GM23248 (cell line): ENCODE measurements at regions not wholly inside any gene's neighbourhood (a gene's known extent, or its start where the extent isn't known, plus 50 kb on each side); places are given as distances from the start of the nearest gene placed in this dataset.

Experiments used
- DNase-seq: peaks from one replicate; pipeline ENCODE4 v3.0.0-alpha.2; 2015
- H2AFZ ChIP-seq: fragments of 200-600 bp; sonication (generic); 2 replicates; pipeline ENCODE4 v1.6.1; 2016; ENCODE audit warnings: antibody characterized with exemption
- H3F3A ChIP-seq: fragments of 200-600 bp; sonication (generic); 2 replicates; pipeline ENCODE4 v1.6.1; 2016; ENCODE audit warnings: mild to moderate bottlenecking, antibody characterized with exemption, mixed run types; ENCODE audit not compliant: insufficient read depth
- H3K27ac ChIP-seq: fragments of 200-600 bp; sonication (generic); 2 replicates; pipeline ENCODE4 v1.5.1; 2016; ENCODE audit warnings: mild to moderate bottlenecking
- H3K27me3 ChIP-seq: fragments of 200-600 bp; sonication (generic); replicated peaks from 2 replicates; pipeline ENCODE4 v1.6.1; 2016; ENCODE audit warnings: mild to moderate bottlenecking; ENCODE audit not compliant: insufficient read depth
- H3K36me3 ChIP-seq: fragments of 200-600 bp; sonication (generic); 2 replicates; pipeline ENCODE4 v1.6.1; 2016; ENCODE audit warnings: low read depth, mild to moderate bottlenecking
- H3K4me1 ChIP-seq: fragments of 200-600 bp; sonication (generic); 2 replicates; pipeline ENCODE4 v1.6.1; 2016; ENCODE audit warnings: mild to moderate bottlenecking; ENCODE audit not compliant: insufficient read depth
- H3K4me2 ChIP-seq: fragments of 200-600 bp; sonication (generic); one replicate; pipeline ENCODE4 v1.6.1; 2016; ENCODE audit warnings: mild to moderate bottlenecking; ENCODE audit not compliant: unreplicated experiment
- H3K4me3 ChIP-seq: fragments of 200-600 bp; sonication (generic); 2 replicates; pipeline ENCODE4 v1.5.1; 2016; ENCODE audit warnings: mild to moderate bottlenecking
- H3K79me2 ChIP-seq: fragments of 200-600 bp; sonication (generic); 2 replicates; pipeline ENCODE4 v1.6.1; 2016; ENCODE audit warnings: mild to moderate bottlenecking; ENCODE audit not compliant: insufficient read depth
- H3K9ac ChIP-seq: fragments of 200-600 bp; sonication (generic); 2 replicates; pipeline ENCODE4 v1.6.1; 2016; ENCODE audit warnings: mild to moderate bottlenecking
- H3K9me2 ChIP-seq: fragments of 200-600 bp; sonication (generic); 2 replicates; pipeline ENCODE4 v1.6.1; 2016; ENCODE audit warnings: mixed run types, mild to moderate bottlenecking, moderate library complexity; ENCODE audit not compliant: insufficient read depth
- H3K9me3 ChIP-seq: fragments of 200-600 bp; sonication (generic); one replicate; pipeline ENCODE4 v1.6.1; 2017; ENCODE audit warnings: low read depth
- H4K20me1 ChIP-seq: fragments of 200-600 bp; sonication (generic); 2 replicates; pipeline ENCODE4 v1.6.0; 2016; ENCODE audit not compliant: insufficient read depth
- EZH2 ChIP-seq: fragments of 200-600 bp; sonication (generic); IDR thresholded peaks from 2 replicates; pipeline ENCODE4 v1.6.1; 2018; ENCODE audit warnings: antibody characterized with exemption, mild to moderate bottlenecking; ENCODE audit not compliant: insufficient read depth, poor library complexity, severe bottlenecking
- EZH2phosphoT487 ChIP-seq: fragments of 200-600 bp; sonication (generic); IDR thresholded peaks from 2 replicates; pipeline ENCODE4 v1.6.1; 2018; ENCODE audit warnings: antibody characterized with exemption, moderate library complexity, mild to moderate bottlenecking, low read depth; ENCODE audit not compliant: insufficient read depth
- WGBS, 2 experiments: methylation state at CpG; one replicate each; pipeline ENCODE4 v1.1.6; 2015 to 2017; ENCODE audit warnings: low lambda C conversion rate in 2 of 2, low coverage in 1 of 2; ENCODE audit errors: missing lambda C conversion rate in 2 of 2; 5-methylcytosine and 5-hydroxymethylcytosine counted together
- in situ Hi-C: fragments of 300-500 bp; cut with MboI; formaldehyde crosslinking; loops from 2 replicates; pipeline ENCODE4 v1.15.0; 2020

GRCh38 chr11:129530154-129530895 lies 154.7 kb downstream of the BARX2 start:
- H4K20me1 ChIP-seq = no peaks in the 10 kb centered on the region
- no peaks in the 10 kb centered on the region for H3K79me2 ChIP-seq
- no peak for DNase-seq
- no peaks in the 10 kb centered on the region for H3K9me3 ChIP-seq
- no peaks in the 10 kb centered on the region for H3K36me3 ChIP-seq
- WGBS, 2 experiments = 10 to 16% methylated on average over 7 of the region's 7 CpGs
- TF ChIP-seq EZH2phosphoT487 (no peak), EZH2 (no peak)
- no peak overlapping the region for H2AFZ ChIP-seq
- H3K4me2 ChIP-seq = no peak overlapping the region
- in situ Hi-C loops = no loop called here
- H3K4me3 ChIP-seq = no peak overlapping the region
- H3K27me3 ChIP-seq = no peaks in the 10 kb centered on the region
- H3K9ac ChIP-seq = no peak overlapping the region
- H3F3A ChIP-seq = no peaks in the 10 kb centered on the region
- H3K9me2 ChIP-seq = no peaks in the 10 kb centered on the region
- no peaks in the 10 kb centered on the region for H3K4me1 ChIP-seq
- H3K27ac ChIP-seq = no peak overlapping the region

GRCh38 chr11:129533395-129533794 lies 157.7 kb downstream of the BARX2 start:
- TF ChIP-seq EZH2 (no peak), EZH2phosphoT487 (no peak)

DNA sequence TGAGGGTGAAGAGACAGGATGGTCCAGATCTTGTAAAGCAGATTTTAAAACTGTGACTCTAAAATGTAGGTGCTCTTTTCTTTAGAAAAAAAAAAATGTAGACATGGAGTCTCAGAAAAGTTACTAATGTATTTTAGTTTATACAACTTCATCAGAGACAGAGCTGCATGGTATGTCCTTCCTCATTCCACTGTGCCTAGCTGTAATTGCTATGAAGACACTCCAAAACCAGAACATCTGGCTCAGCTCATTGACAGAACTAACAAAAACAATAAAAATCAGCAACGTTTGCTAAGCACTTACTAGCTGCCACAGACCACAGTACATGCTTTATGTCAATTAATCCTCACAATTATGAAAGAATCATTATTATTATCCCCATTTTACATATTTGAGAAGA lies 160.7 kb downstream of the BARX2 start:
- H4K20me1 ChIP-seq = no peaks in the 10 kb centered on the region
- no peaks in the 10 kb centered on the region for H3K9me3 ChIP-seq
- WGBS, 2 experiments = 0 to 10% methylated on average over 1 of the region's 1 CpG
- no peaks in the 10 kb centered on the region for H3F3A ChIP-seq
- no peak overlapping the region for H3K9ac ChIP-seq
- H3K4me2 ChIP-seq = no peak overlapping the region
- H3K27me3 ChIP-seq = no peaks in the 10 kb centered on the region
- TF ChIP-seq EZH2phosphoT487 = no peak
- TF ChIP-seq EZH2 = no peak
- no peaks in the 10 kb centered on the region for H3K4me1 ChIP-seq
- no peak for DNase-seq
- H2AFZ ChIP-seq = no peak overlapping the region
- no peak overlapping the region for H3K4me3 ChIP-seq
- H3K36me3 ChIP-seq = no peaks in the 10 kb centered on the region
- H3K27ac ChIP-seq = no peak overlapping the region
- in situ Hi-C loops = no loop called here
- H3K79me2 ChIP-seq = no peaks in the 10 kb centered on the region
- no peaks in the 10 kb centered on the region for H3K9me2 ChIP-seq

More at GRCh38 chr11:129533395-129533794, 157.7 kb downstream of the BARX2 start:
- Histone ChIP-seq H3K27me3 (no peaks in the 10 kb centered on the region), H4K20me1 (no peaks in the 10 kb centered on the region), H3F3A (no peaks in the 10 kb centered on the region), H3K27ac (no peak overlapping the region), H3K4me2 (no peak overlapping the region), H3K4me3 (no peak overlapping the region), H3K9ac (no peak overlapping the region), H2AFZ (no peak overlapping the region), H3K4me1 (no peaks in the 10 kb centered on the region), H3K36me3 (no peaks in the 10 kb centered on the region), H3K9me2 (no peaks in the 10 kb centered on the region), H3K9me3 (no peaks in the 10 kb centered on the region), H3K79me2 (no peaks in the 10 kb centered on the region)
- DNase-seq = no peak
- in situ Hi-C loops = no loop called here

GRCh38 chr11:129538323-129538722 lies 162.7 kb downstream of the BARX2 start:
- in situ Hi-C loops = no loop called here
- TF ChIP-seq EZH2phosphoT487 (no peak), EZH2 (no peak)

More at GRCh38 chr11:129538323-129538722, 162.7 kb downstream of the BARX2 start:
- no peaks in the 10 kb centered on the region for H3K36me3 ChIP-seq
- H4K20me1 ChIP-seq = no peaks in the 10 kb centered on the region
- H3K9ac ChIP-seq = no peak overlapping the region
- H3K4me1 ChIP-seq = no peaks in the 10 kb centered on the region
- no peaks in the 10 kb centered on the region for H3K79me2 ChIP-seq
- no peak for DNase-seq
- 32 to 33% methylated on average over 2 of the region's 2 CpGs for WGBS, 2 experiments
- H3K27me3 ChIP-seq = no peaks in the 10 kb centered on the region
- no peak overlapping the region for H2AFZ ChIP-seq
- H3K9me2 ChIP-seq = no peaks in the 10 kb centered on the region
- no peaks in the 10 kb centered on the region for H3F3A ChIP-seq
- no peak overlapping the region for H3K4me2 ChIP-seq
- no peak overlapping the region for H3K4me3 ChIP-seq
- H3K27ac ChIP-seq = no peak overlapping the region
- no peaks in the 10 kb centered on the region for H3K9me3 ChIP-seq
